ENCODE measurements at regions not wholly inside any gene's neighbourhood (a gene's known extent, or its start where the extent isn't known, plus 50 kb on each side); places are given as distances from the start of the nearest gene placed in this dataset.

DNA sequence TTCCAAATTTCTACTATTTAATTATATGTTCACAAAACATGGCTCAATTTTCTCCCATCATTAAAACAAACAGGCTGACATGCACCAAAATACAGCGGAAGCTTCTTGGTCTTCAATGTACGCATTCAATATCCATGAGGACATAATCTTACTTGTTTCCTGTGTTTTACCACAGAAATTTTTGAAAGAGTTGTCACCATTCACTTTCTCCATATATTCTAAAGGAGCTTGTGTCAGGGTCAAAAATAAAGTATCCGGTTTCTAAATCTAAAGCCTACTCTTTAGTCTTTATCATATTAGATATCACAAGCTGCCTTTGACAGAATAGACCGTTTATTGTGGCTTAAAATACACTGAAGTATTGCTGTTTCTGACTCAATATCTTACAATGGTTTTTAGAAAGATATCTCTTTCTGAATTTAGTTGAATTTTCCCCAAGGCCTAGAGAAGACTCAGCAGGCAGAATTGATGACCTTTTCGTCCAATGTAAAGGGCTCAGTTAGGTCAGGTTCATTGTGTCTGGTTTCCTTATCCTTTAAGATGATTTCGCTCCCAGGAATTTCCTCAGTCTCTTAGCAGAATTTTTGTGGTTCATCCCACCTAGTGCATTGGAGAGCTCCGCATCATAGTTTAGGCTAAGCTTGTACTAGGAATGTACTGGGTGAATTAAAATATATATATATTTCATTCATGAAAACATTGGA is 717.2 kb downstream of the NCAM2 start:
- no peak for TF ChIP-seq CTCF (IDR thresholded peaks at IDR 0.05)
- no peak for TF ChIP-seq POLR2A (IDR thresholded peaks at IDR 0.05)

All from breast epithelium (tissue), 3 donors.